HepG2 (cell line): ENCODE measurements at regions not wholly inside any gene's neighbourhood (a gene's known extent, or its start where the extent isn't known, plus 50 kb on each side); places are given as distances from the start of the nearest gene placed in this dataset.

Experiments
- AGO2 ChIP-seq: fragments of 200-400 bp; formaldehyde crosslinking; optimal IDR thresholded peaks from 2 replicates; pipeline ENCODE3; 2017; ENCODE audit warnings: mild to moderate bottlenecking, low read depth, low read length, moderate library complexity
- CAMTA2 ChIP-seq: sonication (generic); formaldehyde crosslinking; IDR thresholded peaks from 2 replicates; pipeline ENCODE4 v1.4.0; 2020; ENCODE audit warnings: mild to moderate bottlenecking, missing genetic modification reagents, borderline replicate concordance
- EED ChIP-seq: sonication (generic); formaldehyde crosslinking; IDR thresholded peaks from 2 replicates; pipeline ENCODE4 v1.5.0; 2020; ENCODE audit warnings: mild to moderate bottlenecking, missing genetic modification reagents
- ERF ChIP-seq: IDR thresholded peaks from 2 replicates; pipeline ENCODE4 v1.6.1; 2018; ENCODE audit warnings: missing biosample characterization, missing genetic modification reagents
- FOSL1 ChIP-seq: sonication (generic); formaldehyde crosslinking; IDR thresholded peaks from 2 replicates; pipeline ENCODE4 v1.9.0; 2021; ENCODE audit warnings: missing genetic modification reagents, borderline replicate concordance
- FOXA3 ChIP-seq: IDR thresholded peaks from 2 replicates; pipeline ENCODE4 v1.6.1; 2016; ENCODE audit warnings: missing genetic modification reagents, missing compliant biosample characterization
- MTF1 ChIP-seq: sonication (generic); formaldehyde crosslinking; IDR thresholded peaks from 2 replicates; pipeline ENCODE4 v1.5.0; 2020; ENCODE audit warnings: missing genetic modification reagents
- NCOA5 ChIP-seq: sonication (generic); formaldehyde crosslinking; IDR thresholded peaks from 2 replicates; pipeline ENCODE4 v1.4.0; 2020; ENCODE audit warnings: missing genetic modification reagents
- NFE2 ChIP-seq: sonication (generic); formaldehyde crosslinking; IDR thresholded peaks from 2 replicates; pipeline ENCODE4 v1.4.0; 2020; ENCODE audit warnings: missing genetic modification reagents
- NR0B2 ChIP-seq: sonication (generic); formaldehyde crosslinking; IDR thresholded peaks from 2 replicates; pipeline ENCODE4 v1.4.0; 2020; ENCODE audit warnings: mild to moderate bottlenecking, missing genetic modification reagents
- PHF8 ChIP-seq: sonication (generic); formaldehyde crosslinking; IDR thresholded peaks from 2 replicates; pipeline ENCODE4 v1.5.0; 2020; ENCODE audit warnings: missing genetic modification reagents
- TCF12 ChIP-seq, 2 experiments: fragments of 450-650 bp in 1 of 2; sonication (generic) in 1 of 2; formaldehyde crosslinking in 1 of 2; IDR thresholded peaks; 2 replicates each; pipeline versions ENCODE4 v1.6.1 to v1.8.0; 2017 to 2022; ENCODE audit warnings: antibody characterized with exemption in 1 of 2, mild to moderate bottlenecking in 1 of 2, missing genetic modification reagents in 1 of 2, moderate library complexity in 1 of 2
- ZNF101 ChIP-seq: sonication (generic); formaldehyde crosslinking; IDR thresholded peaks from 2 replicates; pipeline ENCODE4 v1.4.0; 2020; ENCODE audit warnings: mild to moderate bottlenecking, low read depth, missing genetic modification reagents, borderline replicate concordance
- ZNF205 ChIP-seq: IDR thresholded peaks from 2 replicates; pipeline ENCODE4 v1.6.1; 2018; ENCODE audit warnings: missing biosample characterization, missing genetic modification reagents
- ZNF552 ChIP-seq: sonication (generic); formaldehyde crosslinking; IDR thresholded peaks from 2 replicates; pipeline ENCODE4 v1.9.0; 2022; ENCODE audit warnings: missing genetic modification reagents, mild to moderate bottlenecking, borderline replicate concordance
- ZNF567 ChIP-seq: sonication (generic); formaldehyde crosslinking; IDR thresholded peaks from 2 replicates; pipeline ENCODE4 v1.8.1; 2023; ENCODE audit warnings: mild to moderate bottlenecking, missing genetic modification reagents, borderline replicate concordance
- ZNF609 ChIP-seq: sonication (generic); formaldehyde crosslinking; IDR thresholded peaks from 2 replicates; pipeline ENCODE4 v1.4.0; 2020; ENCODE audit warnings: mild to moderate bottlenecking, missing genetic modification reagents, borderline replicate concordance
- ZNF83 ChIP-seq: sonication (generic); formaldehyde crosslinking; IDR thresholded peaks from 2 replicates; pipeline ENCODE4 v1.4.0; 2020; ENCODE audit warnings: missing genetic modification reagents, mild to moderate bottlenecking, borderline replicate concordance
- TF ChIP-seq, protein P1 (sequence below): sonication (generic); formaldehyde crosslinking; IDR thresholded peaks from 2 replicates; pipeline ENCODE4 v1.4.0; 2020; ENCODE audit warnings: missing genetic modification reagents
- TF ChIP-seq, protein P2 (sequence below): sonication (generic); formaldehyde crosslinking; IDR thresholded peaks from 2 replicates; pipeline ENCODE4 v1.4.0; 2020; ENCODE audit warnings: missing genetic modification reagents, borderline replicate concordance

- TF ChIP-seq, protein P1, sequence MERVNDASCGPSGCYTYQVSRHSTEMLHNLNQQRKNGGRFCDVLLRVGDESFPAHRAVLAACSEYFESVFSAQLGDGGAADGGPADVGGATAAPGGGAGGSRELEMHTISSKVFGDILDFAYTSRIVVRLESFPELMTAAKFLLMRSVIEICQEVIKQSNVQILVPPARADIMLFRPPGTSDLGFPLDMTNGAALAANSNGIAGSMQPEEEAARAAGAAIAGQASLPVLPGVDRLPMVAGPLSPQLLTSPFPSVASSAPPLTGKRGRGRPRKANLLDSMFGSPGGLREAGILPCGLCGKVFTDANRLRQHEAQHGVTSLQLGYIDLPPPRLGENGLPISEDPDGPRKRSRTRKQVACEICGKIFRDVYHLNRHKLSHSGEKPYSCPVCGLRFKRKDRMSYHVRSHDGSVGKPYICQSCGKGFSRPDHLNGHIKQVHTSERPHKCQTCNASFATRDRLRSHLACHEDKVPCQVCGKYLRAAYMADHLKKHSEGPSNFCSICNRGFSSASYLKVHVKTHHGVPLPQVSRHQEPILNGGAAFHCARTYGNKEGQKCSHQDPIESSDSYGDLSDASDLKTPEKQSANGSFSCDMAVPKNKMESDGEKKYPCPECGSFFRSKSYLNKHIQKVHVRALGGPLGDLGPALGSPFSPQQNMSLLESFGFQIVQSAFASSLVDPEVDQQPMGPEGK (CRISPR knock-in tag) = peak; percentile 66
- TF ChIP-seq ZNF101 (CRISPR knock-in tag) (no peak), NR0B2 (CRISPR knock-in tag) (no peak), CAMTA2 (CRISPR knock-in tag) (no peak), FOXA3 (CRISPR knock-in tag) (peak; percentile 99), ZNF205 (peak; percentile 74; the same call in 1 of the 2 replicates), ERF (peak; percentile 74; the same call in 1 of the 2 replicates), PHF8 (CRISPR knock-in tag) (no peak), ZNF552 (CRISPR knock-in tag) (no peak), ZNF83 (CRISPR knock-in tag) (no peak), FOSL1 (peak; percentile 86), NCOA5 (CRISPR knock-in tag) (no peak), EED (CRISPR knock-in tag) (no peak), TCF12 (IDR thresholded peaks at IDR 0.05) (no peak), TCF12 (CRISPR knock-in tag; IDR thresholded peaks at IDR 0.05) (no peak), NFE2 (CRISPR knock-in tag) (peak; percentile 68; the same call in 1 of the 2 replicates), ZNF609 (CRISPR knock-in tag) (no peak; the same call in 1 of the 2 replicates), AGO2 (no peak), MTF1 (CRISPR knock-in tag) (no peak), ZNF567 (CRISPR knock-in tag) (no peak)
- TF ChIP-seq, protein P2, sequence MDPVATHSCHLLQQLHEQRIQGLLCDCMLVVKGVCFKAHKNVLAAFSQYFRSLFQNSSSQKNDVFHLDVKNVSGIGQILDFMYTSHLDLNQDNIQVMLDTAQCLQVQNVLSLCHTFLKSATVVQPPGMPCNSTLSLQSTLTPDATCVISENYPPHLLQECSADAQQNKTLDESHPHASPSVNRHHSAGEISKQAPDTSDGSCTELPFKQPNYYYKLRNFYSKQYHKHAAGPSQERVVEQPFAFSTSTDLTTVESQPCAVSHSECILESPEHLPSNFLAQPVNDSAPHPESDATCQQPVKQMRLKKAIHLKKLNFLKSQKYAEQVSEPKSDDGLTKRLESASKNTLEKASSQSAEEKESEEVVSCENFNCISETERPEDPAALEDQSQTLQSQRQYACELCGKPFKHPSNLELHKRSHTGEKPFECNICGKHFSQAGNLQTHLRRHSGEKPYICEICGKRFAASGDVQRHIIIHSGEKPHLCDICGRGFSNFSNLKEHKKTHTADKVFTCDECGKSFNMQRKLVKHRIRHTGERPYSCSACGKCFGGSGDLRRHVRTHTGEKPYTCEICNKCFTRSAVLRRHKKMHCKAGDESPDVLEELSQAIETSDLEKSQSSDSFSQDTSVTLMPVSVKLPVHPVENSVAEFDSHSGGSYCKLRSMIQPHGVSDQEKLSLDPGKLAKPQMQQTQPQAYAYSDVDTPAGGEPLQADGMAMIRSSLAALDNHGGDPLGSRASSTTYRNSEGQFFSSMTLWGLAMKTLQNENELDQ = no peak
These were observed 198.6 kb downstream of the MEMO1 start (continued) for GRCh38 chr2:31812051-31812798.
